GM23338 (cell line): ENCODE measurements at regions not wholly inside any gene's neighbourhood (a gene's known extent, or its start where the extent isn't known, plus 50 kb on each side); places are given as distances from the start of the nearest gene placed in this dataset.

Experiments used
- ATAC-seq: fragments of 200-7000 bp; cut with Tn5 transposase; 3 replicates; pipeline ENCODE4 v1.9.1; 2020
- DNase-seq: peaks from one replicate; pipeline ENCODE4 v3.0.0-alpha.2; 2015; ENCODE audit warnings: low spot score
- H2AFZ ChIP-seq: fragments of 200-600 bp; sonication (generic); 2 replicates; pipeline ENCODE4 v1.8.0; 2016; ENCODE audit warnings: antibody characterized with exemption, mild to moderate bottlenecking, moderate library complexity
- H3F3A ChIP-seq: fragments of 200-600 bp; sonication (generic); replicated peaks from 2 replicates; pipeline ENCODE4 v1.8.0; 2017; ENCODE audit warnings: antibody characterized with exemption, mixed run types, low read depth
- H3K27ac ChIP-seq: fragments of 200-600 bp; sonication (generic); 2 replicates; pipeline ENCODE4 v1.6.1; 2016; ENCODE audit warnings: low read depth
- H3K27me3 ChIP-seq: fragments of 200-600 bp; sonication (generic); 2 replicates; pipeline ENCODE4 v1.8.0; 2016; ENCODE audit warnings: mild to moderate bottlenecking, mixed run types, moderate library complexity; ENCODE audit not compliant: insufficient read depth
- H3K36me3 ChIP-seq: fragments of 200-600 bp; sonication (generic); 2 replicates; pipeline ENCODE4 v1.8.0; 2016; ENCODE audit warnings: mild to moderate bottlenecking; ENCODE audit not compliant: insufficient read depth
- H3K4me1 ChIP-seq: fragments of 200-600 bp; sonication (generic); 2 replicates; pipeline ENCODE4 v1.8.0; 2016; ENCODE audit warnings: mild to moderate bottlenecking, moderate library complexity; ENCODE audit not compliant: insufficient read depth
- H3K4me2 ChIP-seq: fragments of 200-600 bp; sonication (generic); 2 replicates; pipeline ENCODE4 v1.7.1; 2017; ENCODE audit warnings: mixed run types
- H3K4me3 ChIP-seq: fragments of 200-600 bp; sonication (generic); 2 replicates; pipeline ENCODE4 v1.6.1; 2016; ENCODE audit warnings: mixed run types
- H3K79me2 ChIP-seq: fragments of 200-600 bp; sonication (generic); replicated peaks from 2 replicates; pipeline ENCODE4 v1.8.0; 2017; ENCODE audit warnings: mild to moderate bottlenecking; ENCODE audit not compliant: insufficient read depth
- H3K9me2 ChIP-seq: fragments of 200-600 bp; sonication (generic); 2 replicates; pipeline ENCODE4 v1.8.0; 2017; ENCODE audit not compliant: insufficient read depth
- H4K20me1 ChIP-seq: fragments of 200-600 bp; sonication (generic); replicated peaks from 2 replicates; pipeline ENCODE4 v1.8.0; 2017; ENCODE audit warnings: mild to moderate bottlenecking; ENCODE audit not compliant: insufficient read depth
- H3K27ac Mint-ChIP-seq: 2 replicates; pipeline ENCODE4 v1.8.0; 2020; ENCODE audit warnings: inconsistent platforms, mild to moderate bottlenecking, moderate library complexity, mixed read lengths
- H3K27me3 Mint-ChIP-seq: 3 replicates; pipeline ENCODE4 v1.8.0; 2022; ENCODE audit warnings: low read depth, mild to moderate bottlenecking, moderate library complexity, mixed read lengths, inconsistent platforms; ENCODE audit not compliant: insufficient read depth, poor library complexity
- H3K36me3 Mint-ChIP-seq: 3 replicates; pipeline ENCODE4 v1.8.0; 2021; ENCODE audit warnings: low read depth, mild to moderate bottlenecking, inconsistent platforms, moderate library complexity, mixed read lengths
- H3K4me1 Mint-ChIP-seq: 3 replicates; pipeline ENCODE4 v1.8.0; 2020; ENCODE audit warnings: mild to moderate bottlenecking, inconsistent platforms, mixed read lengths
- H3K4me3 Mint-ChIP-seq: 3 replicates; pipeline ENCODE4 v1.8.0; 2021; ENCODE audit warnings: moderate library complexity, mild to moderate bottlenecking, inconsistent platforms, mixed read lengths
- H3K9me3 Mint-ChIP-seq: 3 replicates; pipeline ENCODE4 v1.8.0; 2020; ENCODE audit warnings: moderate library complexity, mild to moderate bottlenecking, inconsistent platforms, mixed read lengths
- JUNB ChIP-seq: IDR thresholded peaks from one replicate; pipeline ENCODE4 v1.6.1; 2016; ENCODE audit warnings: antibody characterized with exemption; ENCODE audit not compliant: unreplicated experiment
- NANOG ChIP-seq: IDR thresholded peaks from 2 replicates; pipeline ENCODE4 v1.6.1; 2016; ENCODE audit warnings: antibody characterized with exemption, borderline replicate concordance
- REST ChIP-seq: IDR thresholded peaks from one replicate; pipeline ENCODE4 v1.6.1; 2018; ENCODE audit warnings: antibody characterized with exemption; ENCODE audit not compliant: unreplicated experiment
- ZNF331 ChIP-seq: fragments of 250-450 bp; sonication (Bioruptor Pico); IDR thresholded peaks from 2 replicates; pipeline ENCODE4 v1.5.0; 2020; ENCODE audit warnings: low read depth, mild to moderate bottlenecking, moderate library complexity
- ZNF462 ChIP-seq: fragments of 250-450 bp; sonication (Bioruptor Pico); IDR thresholded peaks from 2 replicates; pipeline ENCODE4 v1.5.0; 2020; ENCODE audit warnings: mild to moderate bottlenecking, moderate library complexity

- no peak for TF ChIP-seq ZNF462
- no peak for TF ChIP-seq JUNB
Measured at GRCh38 chr6:100203400-100203799, 209.4 kb upstream of the MCHR2 start (continued).

GRCh38 chr6:100202417-100203194 lies 208.6 kb upstream of the MCHR2 start:
- H3F3A ChIP-seq = no peaks in the 10 kb centered on the region
- no peak overlapping the region for H3K4me2 ChIP-seq
- H3K36me3 ChIP-seq = 0 out of 2 replicates have a peak, but pooled peaks cover 2% of the 10 kb centered on the region
- H3K9me2 ChIP-seq = no peaks in the 10 kb centered on the region
- no peak overlapping the region for H2AFZ ChIP-seq
- H3K4me3 ChIP-seq = no peak overlapping the region
- Mint-ChIP-seq H3K36me3 (no peaks in the 10 kb centered on the region), H3K4me1 (no peaks in the 10 kb centered on the region), H3K4me3 (no peak overlapping the region), H3K27me3 (no peaks in the 10 kb centered on the region), H3K27ac (no peak overlapping the region), H3K9me3 (peaks cover 8% of the 10 kb centered on the region; the same call in 2 of the 3 replicates)
- no peaks in the 10 kb centered on the region for H3K4me1 ChIP-seq
- H4K20me1 ChIP-seq = no peaks in the 10 kb centered on the region
- no peaks in the 10 kb centered on the region for H3K79me2 ChIP-seq
- ATAC-seq (no peak), DNase-seq (no peak)
- H3K27ac ChIP-seq = no peak overlapping the region
- H3K27me3 ChIP-seq = no peaks in the 10 kb centered on the region
- TF ChIP-seq ZNF331 (CRISPR knock-in tag) = no peak
- TF ChIP-seq ZNF462 = no peak
- TF ChIP-seq NANOG = no peak
- no peak for TF ChIP-seq REST
